ENCODE measurements at regions not wholly inside any gene's neighbourhood (a gene's known extent, or its start where the extent isn't known, plus 50 kb on each side); places are given as distances from the start of the nearest gene placed in this dataset.

- Histone ChIP-seq H3K9me3 (ENCODE audit: control insufficient read depth, insufficient read depth, low read depth, low read length) (no peaks in the 10 kb centered on the region), H3K4me1 (ENCODE audit: control insufficient read depth, insufficient read depth, low read length) (no peaks in the 10 kb centered on the region), H3K36me3 (ENCODE audit: control insufficient read depth in 2 of 2, insufficient read depth in 1 of 2, low read length in 2 of 2) (no peaks in the 10 kb centered on the region), H3K27ac (ENCODE audit: extremely low read depth, low read depth, low read length) (no peak overlapping the region), H3K4me3 (ENCODE audit: low read depth, low read length) (no peak overlapping the region)
- ChIA-PET CTCF (interaction anchor here (0.6 kb wide), 1 partner anchor 17 kb away, joined by 3 read pairs; no protein-coding TSS in a partner anchor), POLR2A (interaction anchor here (0.9 to 1.0 kb wide), 2 partner anchors 11 to 34 kb away, joined by 3 to 4 read pairs; no protein-coding TSS in a partner anchor)
- no peak for TF ChIP-seq ZNF223 (tag by site-specific recombination; IDR thresholded peaks at IDR 0.05)
Measured at GRCh38 chr9:129517006-129517405, 103.9 kb downstream of the C9orf50 start.

GRCh38 chr9:129514891-129515290 is 106.0 kb downstream of the C9orf50 start:
- no peaks in the 10 kb centered on the region for H3K36me3 ChIP-seq (ENCODE audit: control insufficient read depth in 2 of 2, insufficient read depth in 1 of 2, low read length in 2 of 2)
- no peaks in the 10 kb centered on the region for H3K4me1 ChIP-seq (ENCODE audit: control insufficient read depth, insufficient read depth, low read length)
- POLR2A ChIA-PET, result no interaction called here
- CTCF ChIA-PET, result no interaction called here
- TF ChIP-seq PRDM4 (tag by site-specific recombination; IDR thresholded peaks at IDR 0.05) (no peak), ZNF530 (tag by site-specific recombination; IDR thresholded peaks at IDR 0.05; ENCODE audit: low read depth) (no peak), ZNF677 (tag by site-specific recombination; IDR thresholded peaks at IDR 0.05) (no peak), ZNF664 (tag by site-specific recombination; IDR thresholded peaks at IDR 0.05) (no peak), ZNF544 (tag by site-specific recombination; IDR thresholded peaks at IDR 0.05) (no peak), SETDB1 (IDR thresholded peaks at IDR 0.05; ENCODE audit: insufficient read length, low read length) (no peak), ZNF791 (tag by site-specific recombination; IDR thresholded peaks at IDR 0.05) (no peak), GFI1B (tag by site-specific recombination; IDR thresholded peaks at IDR 0.05) (no peak), ZNF555 (tag by site-specific recombination; conservative IDR thresholded peaks at IDR 0.05) (no peak), ZNF221 (tag by site-specific recombination; IDR thresholded peaks at IDR 0.05; ENCODE audit: borderline replicate concordance) (no peak), ZNF837 (tag by site-specific recombination; IDR thresholded peaks at IDR 0.05) (no peak), ZBTB11 (tag by site-specific recombination; conservative IDR thresholded peaks at IDR 0.05; ENCODE audit: low read depth) (no peak), ZFHX2 (tag by site-specific recombination; conservative IDR thresholded peaks at IDR 0.05) (no peak), ZNF280D (tag by site-specific recombination; IDR thresholded peaks at IDR 0.05) (no peak)
- H3K9me3 ChIP-seq (ENCODE audit: control insufficient read depth, insufficient read depth, low read depth, low read length), result no peaks in the 10 kb centered on the region
- H3K4me3 ChIP-seq (ENCODE audit: low read depth, low read length), result no peak overlapping the region
- H3K27ac ChIP-seq (ENCODE audit: extremely low read depth, low read depth, low read length), result no peak overlapping the region
